SIG-M5 treated with dmso at 0.1 percent for 504 hours (cell line): ENCODE measurements at regions not wholly inside any gene's neighbourhood (a gene's known extent, or its start where the extent isn't known, plus 50 kb on each side); places are given as distances from the start of the nearest gene placed in this dataset.

Experiments
- DNase-seq: peaks from one replicate; lab custom pipeline; 2025; ENCODE audit not compliant: unreplicated experiment; lab: John Stamatoyannopoulos, UW

DNA sequence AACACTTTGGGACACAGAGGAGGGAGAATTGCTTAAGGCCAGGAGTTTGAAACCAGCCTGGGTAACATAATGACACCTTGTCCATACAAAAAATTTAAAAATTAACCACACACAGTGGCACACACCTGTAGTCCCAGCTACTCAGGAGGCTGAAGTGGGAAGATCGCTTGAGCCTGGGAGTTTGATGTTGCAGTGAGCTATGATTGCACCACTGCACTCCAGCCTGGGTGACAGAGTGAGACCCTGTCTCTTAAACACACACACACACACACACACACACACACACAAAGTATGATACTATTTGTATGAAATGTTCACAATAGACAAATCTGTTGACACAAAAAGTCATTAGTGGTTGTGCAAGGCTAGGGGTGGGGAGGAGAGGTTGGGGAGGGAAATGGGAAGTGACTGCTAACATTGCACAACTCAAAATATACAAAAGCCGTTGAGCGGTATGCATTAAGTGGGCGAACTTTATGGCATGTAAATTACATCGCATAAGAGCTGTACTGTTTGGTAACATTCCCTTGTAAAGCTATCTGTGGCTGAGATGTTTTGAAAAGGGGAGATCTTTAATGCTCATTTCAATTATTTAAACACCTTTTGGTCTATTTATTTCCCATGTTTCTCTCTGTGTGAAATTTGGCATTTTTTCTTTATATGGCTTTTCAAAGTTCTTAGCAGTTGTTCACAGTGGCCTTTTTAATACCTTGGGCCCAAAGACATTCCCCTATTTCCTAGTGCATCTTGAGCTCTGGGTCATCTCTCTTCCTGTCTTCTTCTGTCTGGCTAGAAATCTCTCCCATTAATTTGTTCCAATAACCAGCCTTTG lies 58.9 kb upstream of the ZNF516 start:
- peak; percentile 96 for DNase-seq

GRCh38 chr18:76548541-76548940 lies 53.5 kb upstream of the ZNF516 start:
- DNase-seq: no peak

DNA sequence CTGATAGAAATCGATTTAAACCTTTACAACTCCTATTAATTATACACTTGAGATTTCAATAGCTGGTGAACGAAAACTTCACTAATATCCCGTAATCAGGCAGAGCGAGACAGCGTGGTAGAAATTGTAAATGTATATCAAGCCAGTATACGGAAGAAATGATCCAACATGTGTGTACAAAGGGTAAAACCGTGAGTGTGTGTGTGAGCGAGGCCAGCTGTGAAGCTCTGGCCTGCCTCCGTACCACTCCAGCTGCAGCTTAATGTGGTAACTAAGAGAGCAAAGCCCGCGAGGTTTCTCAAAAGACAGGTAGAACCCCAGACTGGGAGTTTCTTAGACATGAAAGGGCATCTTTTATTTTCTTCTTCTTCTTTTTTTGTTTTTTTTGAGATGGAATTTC lies 52.3 kb upstream of the ZNF516 start:
- DNase-seq: no peak

GRCh38 chr18:76546436-76546835 lies 51.4 kb upstream of the ZNF516 start:
- no peak for DNase-seq

DNA sequence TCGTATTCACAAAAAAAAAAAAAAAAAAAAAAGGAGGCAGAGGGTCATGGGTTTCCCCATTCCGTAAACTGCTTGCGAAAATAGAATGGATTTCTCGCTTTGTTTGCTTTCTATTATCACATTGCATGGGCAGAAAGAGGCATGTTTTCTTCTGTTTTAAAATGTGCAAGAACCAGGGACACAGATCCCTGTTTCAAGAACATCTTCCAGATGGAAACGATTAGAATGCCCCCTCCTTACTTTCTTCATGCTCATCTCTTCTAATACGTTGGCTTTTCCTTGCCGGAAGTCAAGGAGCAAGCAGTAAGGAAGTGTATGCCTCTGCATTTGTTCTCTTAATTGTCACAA lies 51.0 kb upstream of the ZNF516 start:
- peak; percentile 84 for DNase-seq

GRCh38 chr18:76545433-76546087 lies 50.5 kb upstream of the ZNF516 start:
- DNase-seq: peak; percentile 92

DNA sequence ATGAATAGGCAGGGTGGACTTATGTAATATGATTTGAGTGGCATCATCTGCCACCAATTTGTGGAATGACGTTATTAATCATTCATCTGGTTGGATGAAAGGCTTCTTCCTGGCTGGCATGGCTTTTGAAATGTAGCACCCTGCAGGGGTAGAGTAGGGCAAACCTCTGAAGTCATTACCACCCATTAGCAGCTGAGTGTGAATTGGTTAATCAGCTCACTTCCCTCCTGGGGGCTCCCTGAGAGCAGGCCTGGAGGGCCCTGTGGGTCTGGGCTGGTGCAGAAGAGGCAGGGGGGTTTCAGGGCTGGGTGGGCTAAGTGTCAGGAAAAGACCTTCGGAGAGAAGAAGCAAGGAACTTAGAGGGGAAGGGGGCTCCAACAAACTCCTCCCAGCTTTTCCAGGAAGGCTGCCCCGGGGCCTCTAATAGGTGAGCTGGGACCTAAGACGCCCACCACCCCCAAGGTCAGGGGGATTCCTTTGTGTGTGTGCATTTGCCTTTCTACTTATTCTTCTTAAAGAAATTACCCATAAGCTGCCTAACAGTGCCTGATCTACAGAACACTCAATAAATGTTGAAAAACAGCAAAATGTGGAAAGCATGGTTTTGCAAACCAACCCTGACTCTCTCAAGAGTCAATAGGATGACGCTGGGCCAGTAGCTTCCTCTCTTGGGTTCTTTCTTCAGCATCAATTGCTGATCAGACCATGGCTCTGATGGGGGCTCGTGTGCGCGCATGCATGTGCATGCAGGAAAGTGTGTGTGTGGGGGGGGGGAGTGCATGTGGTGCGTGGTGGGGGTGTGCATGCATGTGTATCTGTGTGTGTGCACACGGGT lies 49.7 kb upstream of the ZNF516 start:
- DNase-seq: peak; percentile 84
